Activated T-cell treated with anti-CD3 and anti-CD28 coated beads for 24 hours (primary cell): ENCODE measurements at regions not wholly inside any gene's neighbourhood (a gene's known extent, or its start where the extent isn't known, plus 50 kb on each side); places are given as distances from the start of the nearest gene placed in this dataset.
"Not testable (repeated sequence)": the region's sequence is repeated elsewhere in the genome, so short reads cannot be mapped to it uniquely, and the experiment has no call there.

ENCODE experiments used
- DNase-seq: peaks from one replicate; pipeline ENCODE4 v3.0.0-alpha.2; 2020; ENCODE audit warnings: low read depth

GRCh38 chr21:33993286-33994231 is 78.0 kb upstream of the ATP5PO start:
- DNase-seq = no peak

- not testable (repeated sequence) for DNase-seq
Measured at GRCh38 chr21:33992412-33992811, 76.8 kb upstream of the ATP5PO start.

GRCh38 chr21:33991133-33991532 is 75.5 kb upstream of the ATP5PO start:
- DNase-seq = no peak

- no peak for DNase-seq
Measured at GRCh38 chr21:33989440-33989839, 73.8 kb upstream of the ATP5PO start.

GRCh38 chr21:33988237-33989017 is 72.8 kb upstream of the ATP5PO start:
- no peak for DNase-seq

GRCh38 chr21:33987461-33987860 is 71.9 kb upstream of the ATP5PO start:
- no peak for DNase-seq

GRCh38 chr21:33985117-33986050 is 69.8 kb upstream of the ATP5PO start:
- no peak for DNase-seq

- DNase-seq = no peak
Measured at GRCh38 chr21:33984021-33984481, 68.4 kb upstream of the ATP5PO start.

- DNase-seq = no peak
Measured at GRCh38 chr21:33981391-33982101, 65.9 kb upstream of the ATP5PO start.

GRCh38 chr21:33980276-33980916 is 64.8 kb upstream of the ATP5PO start:
- DNase-seq = no peak

GRCh38 chr21:33978585-33978984 is 63.0 kb upstream of the ATP5PO start:
- DNase-seq = no peak

- no peak for DNase-seq
Measured at GRCh38 chr21:33977721-33978369, 62.2 kb upstream of the ATP5PO start.

- no peak for DNase-seq
Measured at GRCh38 chr21:33977017-33977720, 61.6 kb upstream of the ATP5PO start.

- DNase-seq = peak; percentile 46
Measured at GRCh38 chr21:33976082-33977016, 60.7 kb upstream of the ATP5PO start.

- DNase-seq = peak; percentile 52
Measured at GRCh38 chr21:33975548-33976081, 60.0 kb upstream of the ATP5PO start.

- no peak for DNase-seq
Measured at GRCh38 chr21:33974513-33975468, 59.2 kb upstream of the ATP5PO start.

GRCh38 chr21:33973268-33973667 is 57.7 kb upstream of the ATP5PO start:
- no peak for DNase-seq
